GM19438 (cell line): ENCODE measurements at regions not wholly inside any gene's neighbourhood (a gene's known extent, or its start where the extent isn't known, plus 50 kb on each side); places are given as distances from the start of the nearest gene placed in this dataset.

ENCODE experiments used
- ATAC-seq: cut with Tn5 transposase; IDR thresholded peaks from one replicate; pipeline ENCODE4 v1.9.1; 2021; ENCODE audit warnings: low read depth; ENCODE audit not compliant: unreplicated experiment

GRCh38 chr3:59268170-59268569 lies 218.3 kb upstream of the CFAP20DC start:
- no peak for ATAC-seq

DNA sequence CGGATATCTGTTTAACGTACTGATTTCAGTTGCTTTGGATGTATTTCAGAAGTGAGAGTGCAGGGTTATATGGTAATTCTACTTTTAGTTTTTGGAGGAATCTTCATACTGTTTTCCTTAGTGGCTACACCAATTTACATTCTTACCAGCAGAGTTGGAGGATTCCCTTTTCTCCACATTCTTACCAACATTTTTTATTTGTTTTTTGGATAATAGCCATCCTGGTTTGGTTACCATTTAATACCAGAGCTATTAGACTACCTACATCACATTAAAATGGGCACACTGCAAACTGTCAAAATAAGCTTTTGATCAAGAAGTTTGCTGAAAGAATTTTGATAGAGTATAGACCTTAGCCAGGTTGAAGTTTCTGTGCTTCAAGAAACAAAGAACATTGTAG lies 217.2 kb upstream of the CFAP20DC start:
- ATAC-seq: no peak

- ATAC-seq: no peak
Measured at GRCh38 chr3:59266551-59266950, 216.7 kb upstream of the CFAP20DC start.

DNA sequence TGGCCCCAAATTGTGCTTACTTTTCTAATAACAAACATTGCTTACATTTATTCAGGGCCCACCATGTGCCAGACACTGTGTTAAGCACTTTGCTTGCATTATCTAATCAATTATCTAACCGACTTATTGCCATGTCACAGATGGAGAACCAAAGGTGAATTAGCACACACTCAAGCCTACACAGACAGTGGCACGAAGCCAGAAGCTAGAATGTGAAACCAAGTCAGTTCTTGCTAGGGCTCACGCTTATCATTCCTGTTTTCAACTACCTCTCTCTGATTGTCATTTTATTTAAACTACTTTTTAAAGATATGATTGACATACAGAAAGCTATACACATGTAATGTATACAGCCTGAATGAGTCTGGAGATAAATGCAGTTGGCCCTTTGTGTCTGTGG lies 215.7 kb upstream of the CFAP20DC start:
- no peak for ATAC-seq

GRCh38 chr3:59264366-59264765 lies 214.5 kb upstream of the CFAP20DC start:
- no peak for ATAC-seq

- no peak for ATAC-seq
Measured at GRCh38 chr3:59263152-59263551, 213.3 kb upstream of the CFAP20DC start.

- peak; percentile 90 for ATAC-seq
Measured at GRCh38 chr3:59262076-59262498, 212.3 kb upstream of the CFAP20DC start.

- no peak for ATAC-seq
Measured at GRCh38 chr3:59261009-59261408, 211.2 kb upstream of the CFAP20DC start.

DNA sequence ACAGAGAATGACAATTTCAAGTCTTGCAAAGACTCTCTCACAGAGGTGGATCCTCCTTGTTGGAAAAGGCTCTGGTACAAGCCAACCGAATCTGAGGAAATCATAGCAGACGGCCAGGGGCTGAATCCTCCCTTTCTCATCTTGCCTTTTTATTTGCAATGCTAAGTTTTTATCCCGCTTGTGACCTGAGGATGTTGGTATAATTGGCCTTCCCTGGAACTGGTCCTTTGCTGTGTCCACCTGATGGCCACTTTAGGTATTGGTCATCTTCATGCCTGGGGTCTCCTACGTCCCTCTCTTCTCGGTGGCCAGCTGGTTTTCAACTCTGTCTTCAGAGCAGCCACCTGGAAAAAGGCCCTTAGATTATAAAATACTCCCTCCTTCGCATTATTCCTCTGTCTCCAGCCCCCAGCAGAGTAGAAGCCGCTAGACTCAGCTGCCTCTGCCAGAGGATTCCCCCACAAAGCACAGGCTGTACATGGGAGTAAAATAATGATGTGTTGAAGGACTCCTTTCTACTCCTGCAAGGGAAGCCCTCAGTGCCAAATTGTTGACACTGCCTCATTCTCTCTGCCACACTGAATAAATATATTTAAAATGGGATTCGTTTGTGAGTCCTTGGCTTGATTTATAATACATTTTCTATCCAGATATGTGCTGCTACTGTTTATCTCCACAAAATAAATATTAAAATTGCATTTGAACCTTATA lies 208.9 kb upstream of the CFAP20DC start:
- no peak for ATAC-seq

GRCh38 chr3:59257506-59257905 lies 207.7 kb upstream of the CFAP20DC start:
- no peak for ATAC-seq

DNA sequence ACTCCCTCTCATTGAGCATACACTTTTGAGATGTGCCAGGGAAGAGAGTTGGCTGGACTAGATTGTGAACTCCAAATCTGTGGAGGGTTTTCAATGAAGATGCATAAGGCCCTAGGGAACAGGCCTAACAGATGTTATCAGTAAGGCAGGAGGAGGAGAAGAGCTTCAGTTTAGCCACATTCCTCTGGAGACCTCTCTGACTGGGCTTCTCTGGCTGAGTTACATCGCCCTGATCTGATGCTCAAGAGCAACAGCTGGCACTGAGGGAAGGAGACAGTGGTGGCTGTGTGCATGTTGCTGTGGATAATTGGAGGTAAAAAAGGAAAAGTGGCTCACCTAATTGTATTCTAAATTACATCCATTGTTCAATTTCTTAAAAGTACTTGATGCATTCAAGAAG lies 206.4 kb upstream of the CFAP20DC start:
- ATAC-seq: no peak

GRCh38 chr3:59254976-59255375 lies 205.2 kb upstream of the CFAP20DC start:
- no peak for ATAC-seq

DNA sequence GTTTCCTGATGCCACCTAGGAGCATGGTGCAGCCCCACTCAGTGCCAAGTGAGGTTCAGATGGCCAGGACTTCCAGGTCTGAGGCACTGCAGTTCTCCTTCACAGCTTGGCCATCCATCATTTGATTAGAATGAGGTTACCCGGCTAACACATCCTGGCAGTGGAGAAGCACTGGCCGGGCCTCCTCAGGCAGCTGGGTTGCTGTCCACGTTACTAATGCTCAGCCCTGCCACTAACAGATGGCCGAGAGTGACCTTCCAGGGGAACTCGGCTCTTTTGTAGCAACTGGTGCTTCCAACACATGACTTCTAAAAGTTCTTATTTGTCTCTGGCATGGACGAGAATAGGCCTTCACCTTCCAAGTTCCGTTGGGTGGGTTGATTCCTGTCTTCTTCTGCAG lies 204.6 kb upstream of the CFAP20DC start:
- no peak for ATAC-seq

DNA sequence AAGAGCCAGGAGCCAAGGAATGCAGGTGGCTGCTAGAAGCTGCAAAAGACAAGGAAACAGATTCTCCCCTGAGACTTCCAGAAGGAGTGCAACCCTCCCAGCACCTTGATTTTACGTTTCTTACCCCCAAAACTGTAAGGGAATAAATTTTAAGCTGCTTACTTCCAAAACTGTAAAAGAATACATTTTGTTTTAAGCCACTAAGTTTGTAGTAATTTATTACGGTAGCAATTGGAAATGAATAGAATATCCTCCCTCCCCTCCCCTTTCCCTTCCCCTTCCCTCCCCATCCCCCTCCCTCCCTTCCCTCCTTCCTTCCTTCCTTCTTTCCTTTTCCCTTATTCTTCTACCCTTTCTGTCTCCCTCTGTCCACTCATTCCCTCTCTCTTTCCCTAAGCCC lies 203.7 kb upstream of the CFAP20DC start:
- no peak for ATAC-seq

GRCh38 chr3:59251869-59252268 lies 202.0 kb upstream of the CFAP20DC start:
- no peak for ATAC-seq

- ATAC-seq: no peak
Measured at GRCh38 chr3:59250600-59250999, 200.8 kb upstream of the CFAP20DC start.

GRCh38 chr3:59249698-59250361 lies 200.0 kb upstream of the CFAP20DC start:
- no peak for ATAC-seq

DNA sequence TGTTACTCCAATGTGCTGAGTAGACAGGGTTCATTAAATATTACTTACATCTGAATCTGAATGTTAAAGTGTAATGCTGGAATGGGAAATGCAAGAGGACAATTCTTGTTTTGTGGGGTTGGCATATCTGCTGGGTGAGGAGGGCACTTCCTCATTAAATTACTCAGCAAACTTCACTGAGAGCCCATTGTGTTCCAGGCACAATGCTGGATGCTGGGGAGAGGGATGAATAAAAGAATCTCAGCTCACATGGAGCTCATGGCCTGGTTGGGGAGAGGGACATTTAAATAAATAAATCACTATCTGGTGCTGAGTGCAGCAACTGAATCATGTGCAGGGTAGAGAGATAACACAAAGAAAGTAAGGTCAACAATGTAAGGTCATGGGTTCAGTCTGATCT lies 199.2 kb upstream of the CFAP20DC start:
- no peak for ATAC-seq

DNA sequence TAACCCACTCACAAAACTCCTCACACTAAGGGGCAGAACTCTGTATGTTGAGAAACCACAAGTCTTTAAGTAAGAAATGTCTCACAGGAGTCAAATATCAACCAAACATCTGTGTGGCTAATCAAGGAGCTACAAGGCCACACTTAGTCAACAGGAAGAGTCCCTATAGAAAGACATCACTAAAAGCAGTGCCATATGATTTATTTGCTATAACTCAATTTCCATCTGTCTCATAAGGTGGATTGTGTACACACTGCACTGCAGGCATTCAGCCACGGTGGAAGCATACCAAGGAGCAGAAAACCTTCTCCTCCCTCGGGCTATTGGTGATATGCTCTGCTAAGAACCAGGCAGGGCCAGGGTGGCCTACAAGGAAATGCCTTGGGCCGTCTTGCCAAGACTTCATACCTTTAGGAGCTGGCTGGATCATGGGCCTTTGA lies 197.6 kb upstream of the CFAP20DC start:
- peak; percentile 63 for ATAC-seq

- ATAC-seq: peak; percentile 55
Measured at GRCh38 chr3:59246719-59247401, 197.0 kb upstream of the CFAP20DC start.

DNA sequence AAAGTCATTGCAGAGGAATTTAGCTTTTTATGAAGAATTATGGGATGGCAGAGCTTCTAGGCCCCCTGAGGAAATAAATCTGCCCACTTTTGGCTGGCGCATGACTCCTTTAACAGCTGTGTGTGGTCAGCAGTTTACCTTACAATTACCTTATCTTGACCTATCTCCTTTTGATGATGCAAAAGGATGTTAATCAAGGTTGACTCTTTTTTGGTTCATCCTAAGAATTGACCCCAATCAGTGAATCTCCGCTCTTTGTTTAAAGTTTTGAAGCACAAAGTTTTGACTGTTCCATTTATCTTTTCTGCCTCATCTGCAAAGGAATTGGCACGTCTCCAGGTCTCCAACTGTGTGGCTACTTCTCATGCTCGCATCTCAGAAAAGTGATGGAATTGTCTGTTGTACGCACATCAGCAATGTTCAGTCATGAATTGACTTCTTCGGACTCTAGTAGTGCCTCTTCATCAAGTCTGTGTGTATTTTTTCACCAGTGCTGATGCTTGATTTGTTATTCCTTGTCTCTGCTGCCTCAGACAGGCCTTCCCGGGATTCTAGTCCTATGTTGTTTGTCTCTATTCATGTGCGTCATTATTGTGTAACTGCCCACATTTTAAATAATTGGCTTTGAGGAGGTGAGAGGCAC lies 196.2 kb upstream of the CFAP20DC start:
- ATAC-seq: no peak
